ENCODE measurements at regions not wholly inside any gene's neighbourhood (a gene's known extent, or its start where the extent isn't known, plus 50 kb on each side); places are given as distances from the start of the nearest gene placed in this dataset.

- 91% methylated on average over 13 of the region's 13 CpGs for WGBS
- Histone ChIP-seq H3K4ac (ENCODE audit: low read depth in 1 of 2, low read length in 2 of 2) (no peak overlapping the region), H4K8ac (ENCODE audit: low read length) (no peak overlapping the region)
Observed at GRCh38 chr11:13073119-13073981, 64.2 kb downstream of the RASSF10 start.

GRCh38 chr11:13074714-13075464 lies 65.8 kb downstream of the RASSF10 start:
- Histone ChIP-seq H3K4ac (ENCODE audit: low read depth in 1 of 2, low read length in 2 of 2) (no peak overlapping the region), H3K9me3 (ENCODE audit: control insufficient read depth, low read length) (no peaks in the 10 kb centered on the region), H3K4me3 (ENCODE audit: insufficient read depth in 1 of 2, low read depth in 1 of 2, low read length in 2 of 2) (no peak overlapping the region), H2AFZ (ENCODE audit: low read depth, low read length) (no peak overlapping the region), H2BK120ac (ENCODE audit: low read depth, low read length) (no peak overlapping the region), H4K91ac (ENCODE audit: low read length) (no peak overlapping the region), H3K79me1 (replicated peaks; ENCODE audit: low read length, poor library complexity, severe bottlenecking) (no peaks in the 10 kb centered on the region), H3K14ac (ENCODE audit: low read length in 2 of 2) (no peak overlapping the region), H2BK15ac (ENCODE audit: low read depth, poor library complexity, severe bottlenecking) (no peak overlapping the region), H3K9ac (ENCODE audit: low read length) (no peak overlapping the region), H4K8ac (ENCODE audit: low read length) (no peak overlapping the region), H3K23ac (ENCODE audit: low read length in 2 of 2) (no peak overlapping the region), H3K18ac (ENCODE audit: low read depth in 1 of 2, low read length in 2 of 2) (no peak overlapping the region), H3K36me3 (ENCODE audit: control insufficient read depth in 1 of 2, insufficient read depth in 2 of 2, low read depth in 1 of 2, low read length in 2 of 2) (no peaks in the 10 kb centered on the region), H3K27ac (ENCODE audit: low read length, poor library complexity, severe bottlenecking) (no peak overlapping the region), H2AK5ac (ENCODE audit: low read length, severe bottlenecking) (no peak overlapping the region), H2BK5ac (ENCODE audit: low read depth, low read length, poor library complexity, severe bottlenecking) (no peak overlapping the region), H3K27me3 (ENCODE audit: control insufficient read depth in 1 of 2, insufficient read depth in 1 of 2, low read length in 2 of 2) (peaks cover 0 to 57% of the 10 kb centered on the region in 2 experiments), H3K4me2 (ENCODE audit: low read length, poor library complexity, severe bottlenecking) (no peak overlapping the region), H3K4me1 (ENCODE audit: control insufficient read depth, insufficient read depth, low read depth, low read length) (peaks cover 7% of the 10 kb centered on the region), H2BK12ac (ENCODE audit: low read length in 2 of 2) (no peak overlapping the region)
- 89% methylated on average over 6 of the region's 6 CpGs for WGBS
- DNase-seq, result no peak

More at GRCh38 chr11:13073119-13073981, 64.2 kb downstream of the RASSF10 start:
- Histone ChIP-seq H3K4me2 (ENCODE audit: low read length, poor library complexity, severe bottlenecking) (no peak overlapping the region), H3K9me3 (ENCODE audit: control insufficient read depth, low read length) (no peaks in the 10 kb centered on the region), H3K27ac (ENCODE audit: low read length, poor library complexity, severe bottlenecking) (no peak overlapping the region), H2BK12ac (ENCODE audit: low read length in 2 of 2) (no peak overlapping the region), H3K23ac (ENCODE audit: low read length in 2 of 2) (no peak overlapping the region), H2AFZ (ENCODE audit: low read depth, low read length) (no peak overlapping the region), H3K36me3 (ENCODE audit: control insufficient read depth in 1 of 2, insufficient read depth in 2 of 2, low read depth in 1 of 2, low read length in 2 of 2) (no peaks in the 10 kb centered on the region), H2AK5ac (ENCODE audit: low read length, severe bottlenecking) (peak overlapping the region; percentile 49), H3K4me3 (ENCODE audit: insufficient read depth in 1 of 2, low read depth in 1 of 2, low read length in 2 of 2) (no peak overlapping the region), H3K27me3 (ENCODE audit: control insufficient read depth in 1 of 2, insufficient read depth in 1 of 2, low read length in 2 of 2) (peaks cover 0 to 52% of the 10 kb centered on the region in 2 experiments), H2BK120ac (ENCODE audit: low read depth, low read length) (no peak overlapping the region), H3K4me1 (ENCODE audit: control insufficient read depth, insufficient read depth, low read depth, low read length) (peaks cover 7% of the 10 kb centered on the region), H2BK15ac (ENCODE audit: low read depth, poor library complexity, severe bottlenecking) (no peak overlapping the region), H4K91ac (ENCODE audit: low read length) (no peak overlapping the region), H3K9ac (ENCODE audit: low read length) (no peak overlapping the region), H2BK5ac (ENCODE audit: low read depth, low read length, poor library complexity, severe bottlenecking) (no peak overlapping the region), H3K79me1 (replicated peaks; ENCODE audit: low read length, poor library complexity, severe bottlenecking) (no peaks in the 10 kb centered on the region), H3K18ac (ENCODE audit: low read depth in 1 of 2, low read length in 2 of 2) (no peak overlapping the region), H3K14ac (ENCODE audit: low read length in 2 of 2) (no peak overlapping the region)
- peak; percentile 57 for DNase-seq

- Histone ChIP-seq H4K91ac (ENCODE audit: low read length) (no peak overlapping the region), H3K27me3 (ENCODE audit: control insufficient read depth in 1 of 2, insufficient read depth in 1 of 2, low read length in 2 of 2) (peaks cover 0 to 73% of the 10 kb centered on the region in 2 experiments), H2BK5ac (ENCODE audit: low read depth, low read length, poor library complexity, severe bottlenecking) (no peak overlapping the region), H4K8ac (ENCODE audit: low read length) (no peak overlapping the region), H3K4me3 (ENCODE audit: insufficient read depth in 1 of 2, low read depth in 1 of 2, low read length in 2 of 2) (no peak overlapping the region), H3K79me1 (replicated peaks; ENCODE audit: low read length, poor library complexity, severe bottlenecking) (no peaks in the 10 kb centered on the region), H3K4me2 (ENCODE audit: low read length, poor library complexity, severe bottlenecking) (no peak overlapping the region), H3K9ac (ENCODE audit: low read length) (no peak overlapping the region), H3K36me3 (ENCODE audit: control insufficient read depth in 1 of 2, insufficient read depth in 2 of 2, low read depth in 1 of 2, low read length in 2 of 2) (no peaks in the 10 kb centered on the region), H3K4ac (ENCODE audit: low read depth in 1 of 2, low read length in 2 of 2) (no peak overlapping the region), H2BK12ac (ENCODE audit: low read length in 2 of 2) (no peak overlapping the region), H3K9me3 (ENCODE audit: control insufficient read depth, low read length) (no peaks in the 10 kb centered on the region), H3K18ac (ENCODE audit: low read depth in 1 of 2, low read length in 2 of 2) (no peak overlapping the region), H2BK120ac (ENCODE audit: low read depth, low read length) (no peak overlapping the region), H3K14ac (ENCODE audit: low read length in 2 of 2) (no peak overlapping the region), H2BK15ac (ENCODE audit: low read depth, poor library complexity, severe bottlenecking) (no peak overlapping the region), H2AK5ac (ENCODE audit: low read length, severe bottlenecking) (no peak overlapping the region), H3K4me1 (ENCODE audit: control insufficient read depth, insufficient read depth, low read depth, low read length) (peaks cover 7% of the 10 kb centered on the region), H3K27ac (ENCODE audit: low read length, poor library complexity, severe bottlenecking) (no peak overlapping the region), H3K23ac (ENCODE audit: low read length in 2 of 2) (no peak overlapping the region), H2AFZ (ENCODE audit: low read depth, low read length) (no peak overlapping the region)
- 88% methylated on average over 2 of the region's 2 CpGs for WGBS
- no peak for DNase-seq
Observed at GRCh38 chr11:13076961-13077360, 67.8 kb downstream of the RASSF10 start.

- Histone ChIP-seq H3K4ac (ENCODE audit: low read depth in 1 of 2, low read length in 2 of 2) (no peak overlapping the region), H3K4me1 (ENCODE audit: control insufficient read depth, insufficient read depth, low read depth, low read length) (no peaks in the 10 kb centered on the region), H3K18ac (ENCODE audit: low read depth in 1 of 2, low read length in 2 of 2) (no peak overlapping the region), H3K9ac (ENCODE audit: low read length) (no peak overlapping the region), H3K23ac (ENCODE audit: low read length in 2 of 2) (no peak overlapping the region), H2AFZ (ENCODE audit: low read depth, low read length) (no peak overlapping the region), H4K91ac (ENCODE audit: low read length) (no peak overlapping the region), H3K14ac (ENCODE audit: low read length in 2 of 2) (no peak overlapping the region), H3K4me2 (ENCODE audit: low read length, poor library complexity, severe bottlenecking) (no peak overlapping the region), H3K27me3 (ENCODE audit: control insufficient read depth in 1 of 2, insufficient read depth in 1 of 2, low read length in 2 of 2) (peaks cover 0 to 91% of the 10 kb centered on the region in 2 experiments), H2BK15ac (ENCODE audit: low read depth, poor library complexity, severe bottlenecking) (no peak overlapping the region), H2BK12ac (ENCODE audit: low read length in 2 of 2) (no peak overlapping the region), H3K79me1 (replicated peaks; ENCODE audit: low read length, poor library complexity, severe bottlenecking) (no peaks in the 10 kb centered on the region), H2BK5ac (ENCODE audit: low read depth, low read length, poor library complexity, severe bottlenecking) (no peak overlapping the region), H3K4me3 (ENCODE audit: insufficient read depth in 1 of 2, low read depth in 1 of 2, low read length in 2 of 2) (no peak overlapping the region), H3K9me3 (ENCODE audit: control insufficient read depth, low read length) (peaks cover 4% of the 10 kb centered on the region), H3K27ac (ENCODE audit: low read length, poor library complexity, severe bottlenecking) (no peak overlapping the region), H2AK5ac (ENCODE audit: low read length, severe bottlenecking) (no peak overlapping the region), H4K8ac (ENCODE audit: low read length) (no peak overlapping the region), H2BK120ac (ENCODE audit: low read depth, low read length) (no peak overlapping the region), H3K36me3 (ENCODE audit: control insufficient read depth in 1 of 2, insufficient read depth in 2 of 2, low read depth in 1 of 2, low read length in 2 of 2) (no peaks in the 10 kb centered on the region)
- 81% methylated on average over 7 of the region's 8 CpGs for WGBS
- no peak for DNase-seq
Observed at GRCh38 chr11:13080861-13081260, 71.7 kb downstream of the RASSF10 start.
